ENCODE measurements at regions not wholly inside any gene's neighbourhood (a gene's known extent, or its start where the extent isn't known, plus 50 kb on each side); places are given as distances from the start of the nearest gene placed in this dataset.
"Not testable (repeated sequence)": the region's sequence is repeated elsewhere in the genome, so short reads cannot be mapped to it uniquely, and the experiment has no call there.

GRCh38 chr7:130953196-130953595, 219.2 kb upstream of the KLF14 start:
- H3K36me3 ChIP-seq (ENCODE audit: control insufficient read depth, insufficient read depth, low read length), result peaks cover 4% of the 10 kb centered on the region
- no peak overlapping the region for H3K4me3 ChIP-seq (ENCODE audit: low read depth, low read length)
- DNase-seq (ENCODE audit: low read depth), result no peak
- no peaks in the 10 kb centered on the region for H3K27me3 ChIP-seq (ENCODE audit: control insufficient read depth, insufficient read depth, low read length)
- TF ChIP-seq CTCF (IDR thresholded peaks at IDR 0.05; ENCODE audit: insufficient read depth, low read length, severe bottlenecking), result no peak
- no peak for FAIRE-seq

- Histone ChIP-seq H3K27me3 (ENCODE audit: control insufficient read depth, insufficient read depth, low read length) (no peaks in the 10 kb centered on the region), H3K4me3 (ENCODE audit: low read depth, low read length) (no peak overlapping the region), H3K36me3 (ENCODE audit: control insufficient read depth, insufficient read depth, low read length) (peaks cover 4% of the 10 kb centered on the region)
- TF ChIP-seq CTCF (IDR thresholded peaks at IDR 0.05; ENCODE audit: insufficient read depth, low read length, severe bottlenecking), result no peak
- FAIRE-seq, result no peak
- no peak for DNase-seq (ENCODE audit: low read depth)
Measured at GRCh38 chr7:130954918-130955564, 221.0 kb upstream of the KLF14 start.

GRCh38 chr7:130955565-130955919, 221.5 kb upstream of the KLF14 start:
- Histone ChIP-seq H3K27me3 (ENCODE audit: control insufficient read depth, insufficient read depth, low read length) (no peaks in the 10 kb centered on the region), H3K36me3 (ENCODE audit: control insufficient read depth, insufficient read depth, low read length) (peaks cover 4% of the 10 kb centered on the region), H3K4me3 (ENCODE audit: low read depth, low read length) (no peak overlapping the region)
- TF ChIP-seq CTCF (IDR thresholded peaks at IDR 0.05; ENCODE audit: insufficient read depth, low read length, severe bottlenecking), result no peak
- no peak for DNase-seq (ENCODE audit: low read depth)
- no peak for FAIRE-seq

- DNase-seq (ENCODE audit: low read depth) (no peak), FAIRE-seq (no peak)
- Histone ChIP-seq H3K4me3 (ENCODE audit: low read depth, low read length) (no peak overlapping the region), H3K36me3 (ENCODE audit: control insufficient read depth, insufficient read depth, low read length) (peaks cover under 1% of the 10 kb centered on the region), H3K27me3 (ENCODE audit: control insufficient read depth, insufficient read depth, low read length) (no peaks in the 10 kb centered on the region)
- TF ChIP-seq CTCF (IDR thresholded peaks at IDR 0.05; ENCODE audit: insufficient read depth, low read length, severe bottlenecking), result no peak
Measured at GRCh38 chr7:130956417-130957136, 222.6 kb upstream of the KLF14 start.

GRCh38 chr7:130957137-130957513, 223.1 kb upstream of the KLF14 start:
- no peaks in the 10 kb centered on the region for H3K27me3 ChIP-seq (ENCODE audit: control insufficient read depth, insufficient read depth, low read length)
- no peak for DNase-seq (ENCODE audit: low read depth)
- no peak for FAIRE-seq
- TF ChIP-seq CTCF (IDR thresholded peaks at IDR 0.05; ENCODE audit: insufficient read depth, low read length, severe bottlenecking), result no peak
- no peak overlapping the region for H3K4me3 ChIP-seq (ENCODE audit: low read depth, low read length)
- no peaks in the 10 kb centered on the region for H3K36me3 ChIP-seq (ENCODE audit: control insufficient read depth, insufficient read depth, low read length)

- not testable (repeated sequence) for H3K36me3 ChIP-seq (ENCODE audit: control insufficient read depth, insufficient read depth, low read length); H3K27me3 ChIP-seq (ENCODE audit: control insufficient read depth, insufficient read depth, low read length); DNase-seq (ENCODE audit: low read depth); H3K4me3 ChIP-seq (ENCODE audit: low read depth, low read length); FAIRE-seq
Measured at GRCh38 chr7:130957722-130958435, 223.9 kb upstream of the KLF14 start.

Data from bronchial epithelial cell (primary cell).